Transverse colon (tissue), 4 donors: ENCODE measurements at regions not wholly inside any gene's neighbourhood (a gene's known extent, or its start where the extent isn't known, plus 50 kb on each side); places are given as distances from the start of the nearest gene placed in this dataset.

Source experiments
- DNase-seq: peaks from one replicate; pipeline ENCODE4 v3.0.0-alpha.2; 2019
- H3K27ac ChIP-seq, 4 donors: fragments of 200-600 bp; sonication (generic); 2 replicates each; pipeline ENCODE4 v1.5.1; 2016 to 2018; ENCODE audit warnings: inconsistent platforms in 4 of 4
- H3K27me3 ChIP-seq: fragments of 200-600 bp; sonication (generic); 2 replicates; pipeline ENCODE4 v1.5.1; 2017; ENCODE audit warnings: inconsistent platforms
- H3K36me3 ChIP-seq, 4 donors: fragments of 200-600 bp; sonication (generic); 2 replicates each; pipeline ENCODE4 v1.5.1; 2017 to 2019; ENCODE audit warnings: inconsistent platforms in 4 of 4
- H3K4me1 ChIP-seq, 4 donors: fragments of 200-600 bp; sonication (generic); 2 replicates each; pipeline ENCODE4 v1.5.1; 2017 to 2020; ENCODE audit warnings: inconsistent platforms in 4 of 4
- H3K4me3 ChIP-seq, 4 donors: fragments of 200-600 bp; sonication (generic); 1 replicate in 1 of 4; 2 replicates in 3 of 4; pipeline versions ENCODE4 v1.5.1 to v1.6.1; 2017 to 2019; ENCODE audit warnings: inconsistent platforms in 4 of 4
- H3K9me3 ChIP-seq, 2 donors: fragments of 200-600 bp; sonication (generic); 2 replicates each; pipeline ENCODE4 v1.5.1; 2017 to 2019; ENCODE audit warnings: inconsistent platforms in 2 of 2
- EP300 ChIP-seq: sonication (generic); formaldehyde crosslinking; IDR thresholded peaks from one replicate; pipeline ENCODE4 v1.6.1; 2017; ENCODE audit warnings: antibody characterized with exemption, low read depth
- POLR2A ChIP-seq: fragments of 450-650 bp; IDR thresholded peaks from one replicate; pipeline ENCODE4 v1.6.1; 2016; ENCODE audit warnings: antibody characterized with exemption, mild to moderate bottlenecking, moderate library complexity
- POLR2AphosphoS5 ChIP-seq, 3 donors: sonication (generic); formaldehyde crosslinking; IDR thresholded peaks; one replicate each; pipeline ENCODE4 v1.6.1; 2016; ENCODE audit warnings: antibody characterized with exemption in 3 of 3
- WGBS, 2 donors: methylation state at CpG; one replicate each; pipeline ENCODE4 v1.1.5; 2018; ENCODE audit warnings: low coverage in 1 of 2; 5-methylcytosine and 5-hydroxymethylcytosine counted together
- in situ Hi-C, 4 donors: fragments of 200-750 bp; cut with MboI; loops; one replicate each; pipeline versions ENCODE4 v1.15.0 to v1.15.1; 2017; ENCODE audit warnings: low sequenced_read_pairs in 3 of 4, low pct_ligation_motif_present in 1 of 4, low pct_unique_long_range_greater_than_20kb in 1 of 4
- intact Hi-C: fragments of 100-400 bp; cut with DNase I; formaldehyde crosslinking; loops from one replicate; pipeline ENCODE4 v1.15.1; 2023; ENCODE audit warnings: low total_unique reads
- TF ChIP-seq, protein P1 (sequence below), 5 experiments: fragments of 200-600 bp in 3 of 5; fragments of 450-650 bp in 2 of 5; sonication (generic) in 3 of 5; IDR thresholded peaks; 1 replicate in 2 of 5; 2 replicates in 3 of 5; pipeline ENCODE4 v1.5.1; 2016 to 2017; ENCODE audit warnings: antibody characterized with exemption in 5 of 5, inconsistent platforms in 3 of 5, mild to moderate bottlenecking in 2 of 5, moderate library complexity in 1 of 5

DNA sequence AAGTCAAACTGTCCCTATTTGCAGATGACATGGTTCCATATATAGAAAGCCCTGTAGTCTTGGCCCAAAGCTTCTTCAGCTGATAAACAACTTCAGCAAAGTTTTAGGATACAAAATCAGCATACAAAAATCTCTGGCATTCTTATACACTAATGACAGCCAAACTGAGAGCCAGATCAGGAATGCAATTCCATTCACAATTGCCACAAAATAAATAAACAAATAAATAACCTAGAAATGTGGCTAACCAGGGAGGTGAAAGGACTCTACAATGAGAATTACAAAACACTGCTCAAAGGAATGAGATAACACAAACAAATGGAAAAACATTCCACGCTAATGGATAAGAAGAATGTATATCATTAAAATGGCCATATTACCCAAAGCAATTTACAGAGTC lies 52.9 kb upstream of the CXCL8 start:
- no peak overlapping the region for H3K4me3 ChIP-seq
- TF ChIP-seq POLR2A (no peak), EP300 (no peak), POLR2AphosphoS5 (IDR thresholded peaks at IDR 0.05) (no peak)
- TF ChIP-seq, protein P1, sequence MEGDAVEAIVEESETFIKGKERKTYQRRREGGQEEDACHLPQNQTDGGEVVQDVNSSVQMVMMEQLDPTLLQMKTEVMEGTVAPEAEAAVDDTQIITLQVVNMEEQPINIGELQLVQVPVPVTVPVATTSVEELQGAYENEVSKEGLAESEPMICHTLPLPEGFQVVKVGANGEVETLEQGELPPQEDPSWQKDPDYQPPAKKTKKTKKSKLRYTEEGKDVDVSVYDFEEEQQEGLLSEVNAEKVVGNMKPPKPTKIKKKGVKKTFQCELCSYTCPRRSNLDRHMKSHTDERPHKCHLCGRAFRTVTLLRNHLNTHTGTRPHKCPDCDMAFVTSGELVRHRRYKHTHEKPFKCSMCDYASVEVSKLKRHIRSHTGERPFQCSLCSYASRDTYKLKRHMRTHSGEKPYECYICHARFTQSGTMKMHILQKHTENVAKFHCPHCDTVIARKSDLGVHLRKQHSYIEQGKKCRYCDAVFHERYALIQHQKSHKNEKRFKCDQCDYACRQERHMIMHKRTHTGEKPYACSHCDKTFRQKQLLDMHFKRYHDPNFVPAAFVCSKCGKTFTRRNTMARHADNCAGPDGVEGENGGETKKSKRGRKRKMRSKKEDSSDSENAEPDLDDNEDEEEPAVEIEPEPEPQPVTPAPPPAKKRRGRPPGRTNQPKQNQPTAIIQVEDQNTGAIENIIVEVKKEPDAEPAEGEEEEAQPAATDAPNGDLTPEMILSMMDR (IDR thresholded peaks at IDR 0.05): no peak
- in situ Hi-C loops: no loop called here
- no peaks in the 10 kb centered on the region for H3K27me3 ChIP-seq
- intact Hi-C loops: no loop called here
- no peak overlapping the region for H3K27ac ChIP-seq
- WGBS, 2 donors: 86 to 93% methylated on average over 1 of the region's 1 CpG
- no peaks in the 10 kb centered on the region for H3K4me1 ChIP-seq
- no peaks in the 10 kb centered on the region for H3K9me3 ChIP-seq
- no peak for DNase-seq
- H3K36me3 ChIP-seq: no peaks in the 10 kb centered on the region

DNA sequence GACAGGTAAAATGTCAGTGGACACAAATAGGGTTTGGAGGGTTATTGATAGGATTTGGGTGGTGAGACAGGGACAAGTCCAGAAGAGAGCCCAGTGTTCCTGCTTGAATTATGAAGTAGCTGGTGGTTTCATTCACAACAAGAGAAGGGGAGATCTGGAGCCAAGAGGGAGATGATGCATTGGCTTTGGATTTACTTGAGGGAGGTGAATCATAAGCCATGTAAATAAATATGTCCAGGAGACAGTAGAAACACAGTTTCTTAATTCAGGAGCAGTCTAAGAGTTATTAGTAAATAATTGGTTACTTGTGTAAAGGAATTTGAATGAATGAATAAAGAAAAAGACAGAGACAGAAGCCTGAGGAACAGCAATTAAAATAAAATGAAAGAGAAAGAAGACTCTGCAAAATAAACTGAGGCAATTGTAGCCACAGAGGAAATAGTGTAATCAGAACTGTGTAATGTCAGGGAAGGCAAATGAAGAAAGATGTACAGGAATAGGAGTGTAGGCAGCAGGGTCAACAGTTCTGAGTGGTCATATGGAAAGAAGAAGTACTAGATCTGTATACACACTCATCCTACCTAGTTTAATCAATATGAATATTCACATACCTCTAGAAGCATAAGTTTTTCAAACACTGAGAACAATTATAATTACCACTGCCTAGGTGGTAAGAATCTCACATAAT lies 50.2 kb upstream of the CXCL8 start:
- TF ChIP-seq POLR2A (no peak), POLR2AphosphoS5 (IDR thresholded peaks at IDR 0.05) (no peak), EP300 (no peak)
- TF ChIP-seq, protein P1 (IDR thresholded peaks at IDR 0.05): no peak
- H3K27me3 ChIP-seq: no peaks in the 10 kb centered on the region
- in situ Hi-C loops: no loop called here

More for the DNA sequence above, 50.2 kb upstream of the CXCL8 start:
- Histone ChIP-seq H3K9me3 (no peaks in the 10 kb centered on the region), H3K36me3 (no peaks in the 10 kb centered on the region), H3K4me3 (no peak overlapping the region), H3K4me1 (no peaks in the 10 kb centered on the region), H3K27ac (no peak overlapping the region)
- intact Hi-C loops: no loop called here
- no peak for DNase-seq
